Psoas muscle (tissue), 7 donors: ENCODE measurements at regions not wholly inside any gene's neighbourhood (a gene's known extent, or its start where the extent isn't known, plus 50 kb on each side); places are given as distances from the start of the nearest gene placed in this dataset.

Source experiments
- ATAC-seq, 4 donors: fragments of 200-7000 bp; cut with Tn5 transposase; one replicate each; pipeline ENCODE4 v1.9.1; 2020; ENCODE audit warnings: moderate library complexity in 3 of 4, mild to moderate bottlenecking in 2 of 4
- DNase-seq, 2 donors: peaks; one replicate each; pipeline ENCODE4 v3.0.0-alpha.2; 2020
- H3K27ac ChIP-seq: fragments of 200-600 bp; one replicate; pipeline ENCODE4 v1.8.0; 2022
- H3K27me3 ChIP-seq, 3 donors: fragments of 200-600 bp in 1 of 3; one replicate each; pipeline versions ENCODE4 v1.6.1 to v1.8.0; 2013 to 2022; ENCODE audit warnings: low read length in 2 of 3, mild to moderate bottlenecking in 2 of 3, moderate library complexity in 1 of 3; ENCODE audit not compliant: insufficient read depth in 3 of 3
- H3K36me3 ChIP-seq, 2 donors: fragments of 200-600 bp in 1 of 2; one replicate each; pipeline versions ENCODE4 v1.6.1 to v1.8.0; 2013 to 2022; ENCODE audit warnings: low read depth in 1 of 2, mild to moderate bottlenecking in 1 of 2, moderate library complexity in 1 of 2; ENCODE audit not compliant: insufficient read depth in 1 of 2
- H3K4me1 ChIP-seq: fragments of 200-600 bp; one replicate; pipeline ENCODE4 v1.8.0; 2022
- H3K4me3 ChIP-seq: fragments of 200-600 bp; one replicate; pipeline ENCODE4 v1.8.0; 2022; ENCODE audit warnings: mild to moderate bottlenecking
- H3K9me3 ChIP-seq: fragments of 200-600 bp; one replicate; pipeline ENCODE4 v1.8.0; 2022
- CTCF ChIP-seq: fragments of 200-600 bp; IDR thresholded peaks from one replicate; pipeline ENCODE4 v1.8.0; 2022; ENCODE audit warnings: antibody characterized with exemption
- WGBS, 3 donors: extraction: QIAGEN DNeasy Blood & Tissue Kit; methylation state at CpG; one replicate each; pipeline versions ENCODE4 v1.1.6 to v1.1.7; 2013; 5-methylcytosine and 5-hydroxymethylcytosine counted together
- intact Hi-C, 2 donors: fragments of 100-400 bp; cut with DNase I; formaldehyde crosslinking; loops; one replicate each; pipeline versions ENCODE4 v1.11.0 to v1.14.2; 2022
- donor health status: healthy with polysubstance abuse.
- donor health status: DM: no; HTN: no; CAD: no; lungs with moderate emphysema.
- donor health status: Bipolar disorder and iron deficiency.
- donor health status: healthy.
- donor health status: DM: yes; HTN: yes; CAD: no.
- donor health status: DM: no; HTN: no; CAD: no.
- donor health status: DM: yes; HTN: yes; CAD: no.

GRCh38 chr7:67619175-67619574 lies 622.5 kb downstream of the TYW1 start:
- no peaks in the 10 kb centered on the region for H3K36me3 ChIP-seq
- 10 to 17% (median 16%) methylated on average over 11 of the region's 11 CpGs for WGBS, 3 donors
- TF ChIP-seq CTCF = no peak
- DNase-seq (no peak), ATAC-seq (no peak)
- no peaks in the 10 kb centered on the region for H3K9me3 ChIP-seq
- no peak overlapping the region for H3K4me3 ChIP-seq
- no peaks in the 10 kb centered on the region for H3K27me3 ChIP-seq
- intact Hi-C loops = no loop called here
- no peak overlapping the region for H3K27ac ChIP-seq
- H3K4me1 ChIP-seq = no peaks in the 10 kb centered on the region

- Histone ChIP-seq H3K4me1 (no peaks in the 10 kb centered on the region), H3K9me3 (no peaks in the 10 kb centered on the region), H3K27ac (no peak overlapping the region), H3K27me3 (no peaks in the 10 kb centered on the region), H3K4me3 (no peak overlapping the region), H3K36me3 (no peaks in the 10 kb centered on the region)
- intact Hi-C loops = no loop called here
- no peak for TF ChIP-seq CTCF
- ATAC-seq = no peak
- DNase-seq = no peak
- 93 to 97% (median 94%) methylated on average over 12 of the region's 12 CpGs for WGBS, 3 donors
These were observed 623.7 kb downstream of the TYW1 start for GRCh38 chr7:67620216-67620933.

- intact Hi-C loops = no loop called here
- no peak for ATAC-seq
- TF ChIP-seq CTCF = no peak
- H3K27ac ChIP-seq = no peak overlapping the region
- no peaks in the 10 kb centered on the region for H3K27me3 ChIP-seq
- no peaks in the 10 kb centered on the region for H3K9me3 ChIP-seq
- DNase-seq = no peak
- H3K4me3 ChIP-seq = no peak overlapping the region
- WGBS, 3 donors = 68 to 73% (median 72%) methylated on average over 3 of the region's 3 CpGs
- H3K36me3 ChIP-seq = no peaks in the 10 kb centered on the region
- no peaks in the 10 kb centered on the region for H3K4me1 ChIP-seq
These were observed 625.1 kb downstream of the TYW1 start for GRCh38 chr7:67621704-67622103.

GRCh38 chr7:67625257-67625737 lies 628.7 kb downstream of the TYW1 start:
- Histone ChIP-seq H3K4me1 (no peaks in the 10 kb centered on the region), H3K27ac (no peak overlapping the region), H3K4me3 (peak overlapping the region; percentile 34), H3K9me3 (no peaks in the 10 kb centered on the region), H3K27me3 (no peaks in the 10 kb centered on the region), H3K36me3 (no peaks in the 10 kb centered on the region)
- intact Hi-C loops = no loop called here
- peak; percentile 78 for TF ChIP-seq CTCF
- ATAC-seq (peak; percentile 60 to 86 (median 70)), DNase-seq (peak; percentile 73 to 87)
- WGBS, 3 donors = 6 to 9% (median 9%) methylated on average over 15 of the region's 15 CpGs

- H3K4me1 ChIP-seq = no peaks in the 10 kb centered on the region
- intact Hi-C loops = no loop called here
- H3K4me3 ChIP-seq = no peak overlapping the region
- 21 to 42% (median 25%) methylated on average over 15 of the region's 15 CpGs for WGBS, 3 donors
- no peak overlapping the region for H3K27ac ChIP-seq
- no peaks in the 10 kb centered on the region for H3K36me3 ChIP-seq
- no peaks in the 10 kb centered on the region for H3K27me3 ChIP-seq
- ATAC-seq (no peak), DNase-seq (no peak)
- no peaks in the 10 kb centered on the region for H3K9me3 ChIP-seq
- no peak for TF ChIP-seq CTCF
These were observed 634.8 kb downstream of the TYW1 start for GRCh38 chr7:67631476-67631875.
